ENCODE measurements at regions not wholly inside any gene's neighbourhood (a gene's known extent, or its start where the extent isn't known, plus 50 kb on each side); places are given as distances from the start of the nearest gene placed in this dataset.

- TF ChIP-seq CTCF (conservative IDR thresholded peaks at IDR 0.05 in 1 of 2, IDR thresholded peaks at IDR 0.05 in 1 of 2; ENCODE audit: extremely low read depth in 1 of 2, insufficient read depth in 1 of 2, low read depth in 1 of 2, low read length in 2 of 2) (no peak), EZH2 (IDR thresholded peaks at IDR 0.05; ENCODE audit: borderline replicate concordance, low read length) (no peak)
Measured at GRCh38 chr20:40463171-40463570, 225.9 kb downstream of the MAFB start.
